Breast epithelium (tissue), 4 donors: ENCODE measurements at regions not wholly inside any gene's neighbourhood (a gene's known extent, or its start where the extent isn't known, plus 50 kb on each side); places are given as distances from the start of the nearest gene placed in this dataset.

ENCODE experiments used
- DNase-seq, 2 donors: peaks; one replicate each; pipeline ENCODE4 v3.0.0-alpha.2; 2019; ENCODE audit warnings: low spot score in 2 of 2
- H3K27ac ChIP-seq, 2 donors: fragments of 200-600 bp; sonication (generic) in 1 of 2; one replicate each; pipeline ENCODE4 v1.5.1; 2016 to 2019; ENCODE audit warnings: mild to moderate bottlenecking in 1 of 2
- H3K27me3 ChIP-seq, 2 donors: fragments of 200-600 bp; sonication (generic) in 1 of 2; one replicate each; pipeline versions ENCODE4 v1.5.1 to v1.6.0; 2017 to 2019; ENCODE audit warnings: control low read depth in 1 of 2, mild to moderate bottlenecking in 1 of 2
- H3K36me3 ChIP-seq: fragments of 200-600 bp; one replicate; pipeline ENCODE4 v1.5.1; 2019
- H3K4me1 ChIP-seq, 2 donors: fragments of 200-600 bp; sonication (generic); one replicate each; pipeline ENCODE4 v1.5.1; 2016 to 2019; ENCODE audit warnings: control low read depth in 1 of 2
- H3K4me3 ChIP-seq, 3 donors: fragments of 200-600 bp; sonication (generic); 1 replicate in 2 of 3; 2 replicates in 1 of 3; pipeline ENCODE4 v1.5.1; 2016 to 2019; ENCODE audit warnings: mild to moderate bottlenecking in 3 of 3, moderate library complexity in 2 of 3
- H3K9me3 ChIP-seq, 2 donors: fragments of 200-600 bp; sonication (generic) in 1 of 2; one replicate each; pipeline ENCODE4 v1.5.1; 2016 to 2019; ENCODE audit warnings: control low read depth in 1 of 2
- CTCF ChIP-seq, 3 donors: fragments of 450-650 bp; IDR thresholded peaks; one replicate each; pipeline ENCODE4 v1.5.1; 2016 to 2017; ENCODE audit warnings: antibody characterized with exemption in 3 of 3, mild to moderate bottlenecking in 3 of 3, moderate library complexity in 3 of 3
- POLR2A ChIP-seq: fragments of 450-650 bp; IDR thresholded peaks from one replicate; pipeline ENCODE4 v1.6.1; 2016; ENCODE audit warnings: antibody characterized with exemption, mild to moderate bottlenecking, moderate library complexity
- POLR2AphosphoS5 ChIP-seq, 3 donors: sonication (generic); formaldehyde crosslinking; IDR thresholded peaks; one replicate each; pipeline ENCODE4 v1.6.1; 2017; ENCODE audit warnings: antibody characterized with exemption in 3 of 3
- intact Hi-C: fragments of 100-400 bp; cut with DNase I; formaldehyde crosslinking; loops from one replicate; pipeline ENCODE4 v1.15.1; 2023; ENCODE audit warnings: low total_unique reads

- Histone ChIP-seq H3K27ac (no peak overlapping the region), H3K4me1 (no peaks in the 10 kb centered on the region), H3K9me3 (no peaks in the 10 kb centered on the region), H3K36me3 (no peaks in the 10 kb centered on the region), H3K27me3 (no peaks in the 10 kb centered on the region), H3K4me3 (no peak overlapping the region)
- no peak for TF ChIP-seq POLR2A
- intact Hi-C loops: no loop called here
- no peak for DNase-seq
These were observed 766.4 kb upstream of the FAM98A start for GRCh38 chr2:34365512-34365911.

DNA sequence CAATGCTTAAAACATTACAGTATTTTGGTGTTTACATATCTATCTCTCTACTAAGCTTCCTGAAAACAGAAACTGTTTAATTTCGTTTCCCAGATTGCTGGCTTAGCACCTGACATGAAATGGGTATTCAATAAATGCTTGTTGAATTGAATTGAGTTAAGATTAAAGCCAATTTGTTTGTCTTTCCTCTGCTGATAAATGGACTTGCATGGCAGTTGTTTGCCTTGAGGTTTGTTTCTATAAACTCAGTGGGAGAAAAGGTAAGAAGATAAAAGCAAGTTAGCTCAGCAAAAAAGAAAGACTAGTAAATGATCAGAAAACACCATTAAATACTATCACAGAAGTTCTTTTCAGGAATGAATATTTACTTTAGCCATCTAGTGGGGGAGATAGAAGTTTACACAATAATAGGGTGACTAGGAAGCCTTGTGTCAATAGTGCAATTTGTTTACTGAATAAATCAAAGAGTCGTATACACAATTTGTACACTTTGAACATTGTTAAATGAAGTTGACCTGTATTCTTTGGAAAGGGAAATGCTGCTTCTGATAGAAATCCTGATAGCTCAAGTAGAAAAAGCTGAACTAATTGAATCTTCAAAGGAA, 754.5 kb upstream of the FAM98A start:
- H3K36me3 ChIP-seq: no peaks in the 10 kb centered on the region
- no peak overlapping the region for H3K4me3 ChIP-seq
- H3K27me3 ChIP-seq: no peaks in the 10 kb centered on the region
- no peak for DNase-seq
- intact Hi-C loops: no loop called here
- no peak for TF ChIP-seq POLR2AphosphoS5 (IDR thresholded peaks at IDR 0.05)
- TF ChIP-seq POLR2A: no peak
- H3K9me3 ChIP-seq: no peaks in the 10 kb centered on the region
- H3K27ac ChIP-seq: no peak overlapping the region
- H3K4me1 ChIP-seq: no peaks in the 10 kb centered on the region

GRCh38 chr2:34349527-34349926, 750.4 kb upstream of the FAM98A start:
- Histone ChIP-seq H3K27me3 (no peaks in the 10 kb centered on the region), H3K4me1 (no peaks in the 10 kb centered on the region), H3K4me3 (no peak overlapping the region), H3K27ac (no peak overlapping the region), H3K9me3 (no peaks in the 10 kb centered on the region), H3K36me3 (no peaks in the 10 kb centered on the region)
- no peak for DNase-seq
- intact Hi-C loops: no loop called here
- TF ChIP-seq POLR2AphosphoS5 (IDR thresholded peaks at IDR 0.05) (no peak), CTCF (IDR thresholded peaks at IDR 0.05) (no peak), POLR2A (no peak)

- Histone ChIP-seq H3K9me3 (no peaks in the 10 kb centered on the region), H3K36me3 (no peaks in the 10 kb centered on the region), H3K27me3 (no peaks in the 10 kb centered on the region), H3K4me1 (no peaks in the 10 kb centered on the region), H3K4me3 (no peak overlapping the region), H3K27ac (no peak overlapping the region)
- intact Hi-C loops: no loop called here
- no peak for DNase-seq
- TF ChIP-seq POLR2A (no peak), CTCF (IDR thresholded peaks at IDR 0.05) (no peak), POLR2AphosphoS5 (IDR thresholded peaks at IDR 0.05) (no peak)
These were observed 745.9 kb upstream of the FAM98A start for GRCh38 chr2:34345030-34345429.

DNA sequence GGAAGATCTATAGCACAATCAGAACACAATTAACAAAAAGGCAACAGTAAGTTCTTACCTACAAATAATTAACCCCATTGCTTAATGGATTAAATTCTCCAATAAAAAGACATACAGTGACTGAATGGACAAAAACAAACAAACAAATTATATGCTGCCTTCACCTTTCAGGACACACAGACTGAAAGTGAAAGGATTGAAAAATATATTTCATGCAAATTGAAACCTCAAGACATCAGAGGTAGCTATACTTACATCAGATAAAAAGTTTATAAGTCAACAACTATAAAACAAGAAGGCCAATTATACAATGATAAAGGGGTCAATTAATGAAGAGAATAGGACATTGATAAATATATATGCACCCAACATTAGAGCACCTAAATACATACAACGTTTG, 741.2 kb upstream of the FAM98A start:
- no peak overlapping the region for H3K27ac ChIP-seq
- TF ChIP-seq POLR2A: no peak
- TF ChIP-seq POLR2AphosphoS5 (IDR thresholded peaks at IDR 0.05): no peak
- no peak for TF ChIP-seq CTCF (IDR thresholded peaks at IDR 0.05)
- H3K4me1 ChIP-seq: no peaks in the 10 kb centered on the region
- DNase-seq: no peak
- H3K27me3 ChIP-seq: no peaks in the 10 kb centered on the region
- H3K9me3 ChIP-seq: no peaks in the 10 kb centered on the region
- H3K36me3 ChIP-seq: no peaks in the 10 kb centered on the region
- H3K4me3 ChIP-seq: no peak overlapping the region
- intact Hi-C loops: no loop called here

- DNase-seq: no peak
- Histone ChIP-seq H3K9me3 (no peaks in the 10 kb centered on the region), H3K36me3 (no peaks in the 10 kb centered on the region), H3K4me3 (no peak overlapping the region), H3K27me3 (no peaks in the 10 kb centered on the region), H3K27ac (no peak overlapping the region), H3K4me1 (no peaks in the 10 kb centered on the region)
- TF ChIP-seq POLR2A (no peak), POLR2AphosphoS5 (IDR thresholded peaks at IDR 0.05) (no peak), CTCF (IDR thresholded peaks at IDR 0.05) (no peak)
- intact Hi-C loops: no loop called here
These were observed 738.6 kb upstream of the FAM98A start for GRCh38 chr2:34337735-34338134.
